HK-2 (cell line): ENCODE measurements at regions not wholly inside any gene's neighbourhood (a gene's known extent, or its start where the extent isn't known, plus 50 kb on each side); places are given as distances from the start of the nearest gene placed in this dataset.
"Not testable (repeated sequence)": the region's sequence is repeated elsewhere in the genome, so short reads cannot be mapped to it uniquely, and the experiment has no call there.

Source experiments
- DNase-seq: peaks from one replicate; pipeline ENCODE4 v3.0.0-alpha.2; 2018; ENCODE audit not compliant: unreplicated experiment

- DNase-seq = no peak
Observed at GRCh38 chr17:64772845-64773299, 110.8 kb upstream of the SMURF2 start.

GRCh38 chr17:64771980-64772844 is 110.1 kb upstream of the SMURF2 start:
- no peak for DNase-seq

GRCh38 chr17:64769712-64770111 is 107.6 kb upstream of the SMURF2 start:
- no peak for DNase-seq

- DNase-seq = no peak
Observed at GRCh38 chr17:64767269-64767997, 105.3 kb upstream of the SMURF2 start.

GRCh38 chr17:64765191-64765889 is 103.2 kb upstream of the SMURF2 start:
- DNase-seq = no peak

- DNase-seq = no peak
Observed at GRCh38 chr17:64750891-64751677, 89.0 kb upstream of the SMURF2 start.

GRCh38 chr17:64750478-64750877 is 88.4 kb upstream of the SMURF2 start:
- DNase-seq = no peak

GRCh38 chr17:64749306-64749705 is 87.2 kb upstream of the SMURF2 start:
- DNase-seq = no peak

- no peak for DNase-seq
Observed at GRCh38 chr17:64747938-64748540, 85.9 kb upstream of the SMURF2 start.

- DNase-seq = no peak
Observed at GRCh38 chr17:64742326-64742725, 80.2 kb upstream of the SMURF2 start.

- DNase-seq = not testable (repeated sequence)
Observed at GRCh38 chr17:64741916-64742315, 79.8 kb upstream of the SMURF2 start.

- DNase-seq = no peak
Observed at GRCh38 chr17:64741038-64741641, 79.0 kb upstream of the SMURF2 start.

GRCh38 chr17:64739316-64740058 is 77.4 kb upstream of the SMURF2 start:
- DNase-seq = no peak

- no peak for DNase-seq
Observed at GRCh38 chr17:64736804-64737492, 74.8 kb upstream of the SMURF2 start.

- DNase-seq = peak; percentile 46
Observed at GRCh38 chr17:64732336-64733006, 70.4 kb upstream of the SMURF2 start.

- not testable (repeated sequence) for DNase-seq
Observed at GRCh38 chr17:64730023-64730422, 67.9 kb upstream of the SMURF2 start.

GRCh38 chr17:64729201-64729600 is 67.1 kb upstream of the SMURF2 start:
- DNase-seq = no peak

- no peak for DNase-seq
Observed at GRCh38 chr17:64728041-64728695, 66.1 kb upstream of the SMURF2 start.
